ENCODE measurements at regions not wholly inside any gene's neighbourhood (a gene's known extent, or its start where the extent isn't known, plus 50 kb on each side); places are given as distances from the start of the nearest gene placed in this dataset.

GRCh38 chr4:36624030-36624429 is 342.6 kb downstream of the DTHD1 start:
- in situ Hi-C loops (cut with HindIII; ENCODE audit: low pct_ligation_motif_present, low sequenced_read_pairs), result no loop called here
- no peaks in the 10 kb centered on the region for H3K27me3 ChIP-seq (replicated peaks)
- DNase-seq, result no peak
- no peaks in the 10 kb centered on the region for H3K36me3 ChIP-seq (replicated peaks)
- H3K4me3 ChIP-seq (ENCODE audit: low read depth, low read length), result no peak overlapping the region
- no peak for TF ChIP-seq CTCF (IDR thresholded peaks at IDR 0.05; ENCODE audit: low read depth, low read length, missing control alignments)
- H3K27ac ChIP-seq, result no peak overlapping the region

GRCh38 chr4:36638273-36638811 is 356.9 kb downstream of the DTHD1 start:
- in situ Hi-C loops (cut with HindIII; ENCODE audit: low pct_ligation_motif_present, low sequenced_read_pairs), result no loop called here
- Histone ChIP-seq H3K27me3 (replicated peaks) (no peaks in the 10 kb centered on the region), H3K27ac (no peak overlapping the region), H3K36me3 (replicated peaks) (no peaks in the 10 kb centered on the region), H3K4me3 (ENCODE audit: low read depth, low read length) (no peak overlapping the region)
- TF ChIP-seq CTCF (IDR thresholded peaks at IDR 0.05; ENCODE audit: low read depth, low read length, missing control alignments), result no peak
- DNase-seq, result no peak

GRCh38 chr4:36640876-36641275 is 359.5 kb downstream of the DTHD1 start:
- in situ Hi-C loops (cut with HindIII; ENCODE audit: low pct_ligation_motif_present, low sequenced_read_pairs), result no loop called here
- no peak overlapping the region for H3K27ac ChIP-seq
- no peaks in the 10 kb centered on the region for H3K36me3 ChIP-seq (replicated peaks)
- no peak for DNase-seq
- no peak for TF ChIP-seq CTCF (IDR thresholded peaks at IDR 0.05; ENCODE audit: low read depth, low read length, missing control alignments)
- no peak overlapping the region for H3K4me3 ChIP-seq (ENCODE audit: low read depth, low read length)
- no peaks in the 10 kb centered on the region for H3K27me3 ChIP-seq (replicated peaks)

- no peak for TF ChIP-seq CTCF (IDR thresholded peaks at IDR 0.05; ENCODE audit: low read depth, low read length, missing control alignments)
These were observed 369.8 kb downstream of the DTHD1 start for GRCh38 chr4:36651253-36651652.

GRCh38 chr4:36652857-36653256 is 371.4 kb downstream of the DTHD1 start:
- no peak overlapping the region for H3K4me3 ChIP-seq (ENCODE audit: low read depth, low read length)
- no peaks in the 10 kb centered on the region for H3K27me3 ChIP-seq (replicated peaks)

More at GRCh38 chr4:36651253-36651652, 369.8 kb downstream of the DTHD1 start:
- Histone ChIP-seq H3K27ac (no peak overlapping the region), H3K4me3 (ENCODE audit: low read depth, low read length) (no peak overlapping the region), H3K36me3 (replicated peaks) (no peaks in the 10 kb centered on the region), H3K27me3 (replicated peaks) (no peaks in the 10 kb centered on the region)
- DNase-seq, result no peak
- in situ Hi-C loops (cut with HindIII; ENCODE audit: low pct_ligation_motif_present, low sequenced_read_pairs), result no loop called here

More at GRCh38 chr4:36652857-36653256, 371.4 kb downstream of the DTHD1 start:
- in situ Hi-C loops (cut with HindIII; ENCODE audit: low pct_ligation_motif_present, low sequenced_read_pairs), result no loop called here
- H3K27ac ChIP-seq, result no peak overlapping the region
- H3K36me3 ChIP-seq (replicated peaks), result no peaks in the 10 kb centered on the region
- DNase-seq, result no peak
- TF ChIP-seq CTCF (IDR thresholded peaks at IDR 0.05; ENCODE audit: low read depth, low read length, missing control alignments), result no peak

Data from brain microvascular endothelial cell (primary cell).